GM21381 (cell line): ENCODE measurements at regions not wholly inside any gene's neighbourhood (a gene's known extent, or its start where the extent isn't known, plus 50 kb on each side); places are given as distances from the start of the nearest gene placed in this dataset.

Experiments used
- ATAC-seq: cut with Tn5 transposase; IDR thresholded peaks from one replicate; pipeline ENCODE4 v1.9.1; 2021; ENCODE audit warnings: mild to moderate bottlenecking, moderate library complexity; ENCODE audit not compliant: unreplicated experiment

- ATAC-seq: no peak
Measured at GRCh38 chr10:94180576-94180975, 182.2 kb downstream of the NOC3L start.

- ATAC-seq: no peak
Measured at GRCh38 chr10:94183666-94184264, 179.0 kb downstream of the NOC3L start.

GRCh38 chr10:94186722-94187121 lies 176.0 kb downstream of the NOC3L start:
- ATAC-seq: no peak

GRCh38 chr10:94192333-94192732 lies 170.4 kb downstream of the NOC3L start:
- ATAC-seq: no peak

- ATAC-seq: no peak
Measured at GRCh38 chr10:94192974-94193373, 169.8 kb downstream of the NOC3L start.

- no peak for ATAC-seq
Measured at GRCh38 chr10:94193466-94193924, 169.2 kb downstream of the NOC3L start.

- ATAC-seq: no peak
Measured at GRCh38 chr10:94194256-94194655, 168.5 kb downstream of the NOC3L start.

- ATAC-seq: no peak
Measured at GRCh38 chr10:94197241-94197640, 165.5 kb downstream of the NOC3L start.

GRCh38 chr10:94198324-94198723 lies 164.4 kb downstream of the NOC3L start:
- no peak for ATAC-seq

- no peak for ATAC-seq
Measured at GRCh38 chr10:94199565-94199964, 163.2 kb downstream of the NOC3L start.

- no peak for ATAC-seq
Measured at GRCh38 chr10:94200146-94200837, 162.4 kb downstream of the NOC3L start.

- no peak for ATAC-seq
Measured at GRCh38 chr10:94205396-94205831, 157.3 kb downstream of the NOC3L start.

GRCh38 chr10:94206176-94206575 lies 156.6 kb downstream of the NOC3L start:
- ATAC-seq: no peak

GRCh38 chr10:94208315-94208714 lies 154.4 kb downstream of the NOC3L start:
- ATAC-seq: no peak

- no peak for ATAC-seq
Measured at GRCh38 chr10:94210440-94211168, 152.1 kb downstream of the NOC3L start.

- no peak for ATAC-seq
Measured at GRCh38 chr10:94211169-94211510, 151.6 kb downstream of the NOC3L start.

GRCh38 chr10:94213001-94213530 lies 149.7 kb downstream of the NOC3L start:
- no peak for ATAC-seq

- no peak for ATAC-seq
Measured at GRCh38 chr10:94213980-94214379, 148.8 kb downstream of the NOC3L start.

GRCh38 chr10:94214481-94214893 lies 148.3 kb downstream of the NOC3L start:
- no peak for ATAC-seq

- no peak for ATAC-seq
Measured at GRCh38 chr10:94216201-94216600, 146.5 kb downstream of the NOC3L start.

- no peak for ATAC-seq
Measured at GRCh38 chr10:94217411-94217810, 145.3 kb downstream of the NOC3L start.
